Endodermal cell (in vitro differentiated cells): ENCODE measurements at regions not wholly inside any gene's neighbourhood (a gene's known extent, or its start where the extent isn't known, plus 50 kb on each side); places are given as distances from the start of the nearest gene placed in this dataset.

Experiments used
- DNase-seq: peaks from one replicate; pipeline ENCODE4 v3.0.0-alpha.2; 2017
- H3K27ac ChIP-seq: 2 replicates; pipeline ENCODE4 v1.5.1; 2013; ENCODE audit warnings: mild to moderate bottlenecking, low read depth, low read length, moderate library complexity
- H3K27me3 ChIP-seq: 2 replicates; pipeline ENCODE4 v1.6.1; 2013; ENCODE audit warnings: mild to moderate bottlenecking, low read length, moderate library complexity; ENCODE audit not compliant: insufficient read depth, control insufficient read depth, poor library complexity, severe bottlenecking
- H3K36me3 ChIP-seq: 2 replicates; pipeline ENCODE4 v1.7.0; 2013; ENCODE audit warnings: mild to moderate bottlenecking, low read length, moderate library complexity; ENCODE audit not compliant: control insufficient read depth, insufficient read depth
- H3K4me1 ChIP-seq: one replicate; pipeline ENCODE4 v1.7.0; 2013; ENCODE audit warnings: low read length; ENCODE audit not compliant: control insufficient read depth, insufficient read depth
- H3K4me3 ChIP-seq: 2 replicates; pipeline ENCODE4 v1.5.1; 2013; ENCODE audit warnings: mild to moderate bottlenecking, low read length, moderate library complexity
- H3K9ac ChIP-seq: 2 replicates; pipeline ENCODE4 v1.6.1; 2013; ENCODE audit warnings: mild to moderate bottlenecking, low read length, moderate library complexity; ENCODE audit not compliant: poor library complexity, severe bottlenecking; ENCODE audit errors: extremely low read depth
- H3K9me3 ChIP-seq: 2 replicates; pipeline ENCODE4 v1.6.1; 2013; ENCODE audit warnings: mild to moderate bottlenecking, low read length, moderate library complexity; ENCODE audit not compliant: control insufficient read depth
- H3K27ac Mint-ChIP-seq: 2 replicates; pipeline ENCODE4 v1.8.0; 2020; ENCODE audit warnings: mixed read lengths
- H3K27me3 Mint-ChIP-seq: 2 replicates; pipeline ENCODE4 v1.8.0; 2021; ENCODE audit warnings: mild to moderate bottlenecking, mixed read lengths; ENCODE audit not compliant: insufficient read depth
- H3K36me3 Mint-ChIP-seq: 2 replicates; pipeline ENCODE4 v1.8.0; 2020; ENCODE audit warnings: low read depth, mixed read lengths
- H3K4me1 Mint-ChIP-seq: 2 replicates; pipeline ENCODE4 v1.8.0; 2020; ENCODE audit warnings: mixed read lengths
- H3K4me3 Mint-ChIP-seq: 2 replicates; pipeline ENCODE4 v1.8.0; 2020; ENCODE audit warnings: mild to moderate bottlenecking, moderate library complexity, mixed read lengths
- H3K9me3 Mint-ChIP-seq: 2 replicates; pipeline ENCODE4 v1.8.0; 2020; ENCODE audit warnings: mild to moderate bottlenecking, mixed read lengths
- WGBS, 2 experiments: methylation state at CpG; one replicate each; pipeline versions ENCODE4 v1.1.5 to v1.1.7; 2013; ENCODE audit warnings: missing lambda C conversion rate in 2 of 2, mixed read lengths in 1 of 2; ENCODE audit not compliant: insufficient coverage in 1 of 2, insufficient read length in 1 of 2; 5-methylcytosine and 5-hydroxymethylcytosine counted together
- TF ChIP-seq, protein P1 (sequence below): fragments of 200-600 bp; sonication (generic); conservative IDR thresholded peaks from 2 replicates; pipeline ENCODE4 v1.5.0; 2021; ENCODE audit warnings: antibody characterized with exemption, mild to moderate bottlenecking

DNA sequence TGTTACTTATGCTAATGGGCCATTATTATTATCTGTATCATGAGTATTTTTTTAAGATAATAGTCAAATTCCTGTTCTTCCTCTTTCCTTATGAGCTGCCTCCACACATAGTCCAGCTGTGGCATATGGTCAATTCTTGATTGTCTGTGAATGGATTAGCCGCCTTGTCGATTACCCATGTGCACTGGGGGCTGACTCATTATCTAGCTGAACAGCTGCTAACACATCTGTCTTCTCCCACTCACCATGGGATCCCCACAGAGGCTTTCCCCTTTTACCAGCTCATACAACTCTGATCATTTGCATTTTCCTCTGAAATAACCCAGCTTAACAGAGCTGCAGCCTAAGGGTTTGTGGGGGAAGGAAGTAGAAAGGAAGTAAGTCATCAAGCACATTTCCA lies 915.0 kb downstream of the CDH11 start:
- no peaks in the 10 kb centered on the region for H3K36me3 Mint-ChIP-seq
- WGBS, 2 experiments: 95% methylated on average over 2 of the region's 2 CpGs; no CpG with 5 or more reads in 1 of the 2 experiments
- Histone ChIP-seq H3K27me3 (no peaks in the 10 kb centered on the region), H3K4me1 (peaks cover 2% of the 10 kb centered on the region), H3K9me3 (no peaks in the 10 kb centered on the region), H3K36me3 (no peaks in the 10 kb centered on the region), H3K9ac (no peak overlapping the region), H3K4me3 (no peak overlapping the region), H3K27ac (no peak overlapping the region)
- peaks cover 17% of the 10 kb centered on the region for H3K4me1 Mint-ChIP-seq
- DNase-seq: no peak
- no peak overlapping the region for H3K27ac Mint-ChIP-seq
- no peak overlapping the region for H3K4me3 Mint-ChIP-seq
- no peaks in the 10 kb centered on the region for H3K27me3 Mint-ChIP-seq
- TF ChIP-seq, protein P1, sequence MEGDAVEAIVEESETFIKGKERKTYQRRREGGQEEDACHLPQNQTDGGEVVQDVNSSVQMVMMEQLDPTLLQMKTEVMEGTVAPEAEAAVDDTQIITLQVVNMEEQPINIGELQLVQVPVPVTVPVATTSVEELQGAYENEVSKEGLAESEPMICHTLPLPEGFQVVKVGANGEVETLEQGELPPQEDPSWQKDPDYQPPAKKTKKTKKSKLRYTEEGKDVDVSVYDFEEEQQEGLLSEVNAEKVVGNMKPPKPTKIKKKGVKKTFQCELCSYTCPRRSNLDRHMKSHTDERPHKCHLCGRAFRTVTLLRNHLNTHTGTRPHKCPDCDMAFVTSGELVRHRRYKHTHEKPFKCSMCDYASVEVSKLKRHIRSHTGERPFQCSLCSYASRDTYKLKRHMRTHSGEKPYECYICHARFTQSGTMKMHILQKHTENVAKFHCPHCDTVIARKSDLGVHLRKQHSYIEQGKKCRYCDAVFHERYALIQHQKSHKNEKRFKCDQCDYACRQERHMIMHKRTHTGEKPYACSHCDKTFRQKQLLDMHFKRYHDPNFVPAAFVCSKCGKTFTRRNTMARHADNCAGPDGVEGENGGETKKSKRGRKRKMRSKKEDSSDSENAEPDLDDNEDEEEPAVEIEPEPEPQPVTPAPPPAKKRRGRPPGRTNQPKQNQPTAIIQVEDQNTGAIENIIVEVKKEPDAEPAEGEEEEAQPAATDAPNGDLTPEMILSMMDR: no peak
- H3K9me3 Mint-ChIP-seq: no peaks in the 10 kb centered on the region

DNA sequence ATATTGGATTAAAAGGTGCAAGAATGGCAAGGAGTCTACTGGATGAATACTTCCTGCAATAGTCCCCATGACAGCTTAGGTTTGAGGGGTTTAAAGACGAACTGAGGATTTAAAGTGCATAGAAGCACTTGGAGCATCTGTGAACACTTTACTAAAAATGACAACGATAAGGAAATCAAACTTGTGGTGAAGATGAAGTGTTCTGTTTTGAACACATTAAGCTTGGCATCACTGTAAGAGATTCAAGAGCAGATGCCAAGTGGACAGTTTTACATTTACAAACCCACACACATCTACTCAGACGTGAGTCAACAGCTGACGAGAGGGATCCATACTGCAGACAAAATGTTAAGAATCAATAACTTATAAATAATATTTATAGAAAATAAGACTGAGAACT lies 918.7 kb downstream of the CDH11 start:
- no peaks in the 10 kb centered on the region for H3K36me3 ChIP-seq
- H3K4me3 ChIP-seq: no peak overlapping the region
- H3K4me1 Mint-ChIP-seq: peaks cover 9% of the 10 kb centered on the region
- no peak overlapping the region for H3K27ac ChIP-seq
- no peaks in the 10 kb centered on the region for H3K36me3 Mint-ChIP-seq
- 82 to 86% methylated on average over 1 to 2 of the region's 4 CpGs for WGBS, 2 experiments
- no peaks in the 10 kb centered on the region for H3K27me3 Mint-ChIP-seq
- H3K9me3 Mint-ChIP-seq: no peaks in the 10 kb centered on the region
- H3K4me1 ChIP-seq: no peaks in the 10 kb centered on the region
- no peak overlapping the region for H3K9ac ChIP-seq
- no peaks in the 10 kb centered on the region for H3K9me3 ChIP-seq
- H3K4me3 Mint-ChIP-seq: no peak overlapping the region
- H3K27me3 ChIP-seq: no peaks in the 10 kb centered on the region
- no peak for DNase-seq
- H3K27ac Mint-ChIP-seq: no peak overlapping the region
- TF ChIP-seq, protein P1: no peak

DNA sequence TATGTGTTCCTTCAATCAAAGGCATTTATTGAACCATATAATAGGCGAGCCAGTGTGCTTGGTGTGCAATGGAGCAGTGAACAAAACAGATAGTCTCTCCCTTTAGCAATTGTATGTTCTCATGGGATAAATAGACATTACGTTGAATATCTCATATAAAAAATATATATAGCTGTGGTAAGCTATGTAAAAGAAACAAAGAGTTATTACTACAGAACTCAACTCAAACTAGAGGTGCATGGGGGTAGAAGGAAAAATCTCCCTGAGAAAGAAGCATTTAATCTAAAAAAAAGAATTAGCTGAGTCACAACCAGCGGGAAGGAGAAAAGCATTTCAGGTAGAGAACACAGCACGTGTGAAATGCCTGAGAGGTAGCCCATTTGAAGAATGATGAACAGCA lies 919.3 kb downstream of the CDH11 start:
- Mint-ChIP-seq H3K4me1 (peaks cover 6% of the 10 kb centered on the region), H3K36me3 (no peaks in the 10 kb centered on the region), H3K9me3 (no peaks in the 10 kb centered on the region), H3K4me3 (no peak overlapping the region), H3K27me3 (no peaks in the 10 kb centered on the region), H3K27ac (no peak overlapping the region)
- Histone ChIP-seq H3K4me3 (no peak overlapping the region), H3K9ac (no peak overlapping the region), H3K4me1 (no peaks in the 10 kb centered on the region), H3K27ac (no peak overlapping the region), H3K27me3 (no peaks in the 10 kb centered on the region), H3K9me3 (no peaks in the 10 kb centered on the region), H3K36me3 (no peaks in the 10 kb centered on the region)
- no peak for DNase-seq
- TF ChIP-seq, protein P1: no peak
- 78 to 81% methylated on average over 3 of the region's 4 CpGs for WGBS, 2 experiments
